ENCODE measurements at regions not wholly inside any gene's neighbourhood (a gene's known extent, or its start where the extent isn't known, plus 50 kb on each side); places are given as distances from the start of the nearest gene placed in this dataset.

GRCh38 chr7:15905251-15906040 lies 219.0 kb upstream of the MEOX2 start:
- no peak for DNase-seq

- no peak for DNase-seq
These were observed 204.8 kb upstream of the MEOX2 start for GRCh38 chr7:15891151-15891881.

GRCh38 chr7:15889507-15889906 lies 203.0 kb upstream of the MEOX2 start:
- no peak for DNase-seq

GRCh38 chr7:15888090-15888489 lies 201.6 kb upstream of the MEOX2 start:
- DNase-seq: no peak

- DNase-seq: no peak
These were observed 200.1 kb upstream of the MEOX2 start for GRCh38 chr7:15886626-15887025.

- no peak for DNase-seq
These were observed 199.2 kb upstream of the MEOX2 start for GRCh38 chr7:15885678-15886077.

GRCh38 chr7:15874774-15875173 lies 188.3 kb upstream of the MEOX2 start:
- DNase-seq: no peak

- no peak for DNase-seq
These were observed 183.9 kb upstream of the MEOX2 start for GRCh38 chr7:15870347-15870746.

GRCh38 chr7:15867441-15867840 lies 181.0 kb upstream of the MEOX2 start:
- no peak for DNase-seq

GRCh38 chr7:15866753-15867152 lies 180.3 kb upstream of the MEOX2 start:
- DNase-seq: no peak

- DNase-seq: no peak
These were observed 178.1 kb upstream of the MEOX2 start for GRCh38 chr7:15864626-15864991.

- no peak for DNase-seq
These were observed 177.6 kb upstream of the MEOX2 start for GRCh38 chr7:15863951-15864625.

GRCh38 chr7:15862781-15863165 lies 176.3 kb upstream of the MEOX2 start:
- no peak for DNase-seq

GRCh38 chr7:15862016-15862780 lies 175.7 kb upstream of the MEOX2 start:
- no peak for DNase-seq

GRCh38 chr7:15860264-15860949 lies 173.9 kb upstream of the MEOX2 start:
- no peak for DNase-seq

GRCh38 chr7:15857026-15857425 lies 170.5 kb upstream of the MEOX2 start:
- DNase-seq: no peak

- DNase-seq: no peak
These were observed 169.8 kb upstream of the MEOX2 start for GRCh38 chr7:15856311-15856710.

GRCh38 chr7:15855525-15856109 lies 169.1 kb upstream of the MEOX2 start:
- no peak for DNase-seq

- DNase-seq: no peak
These were observed 168.5 kb upstream of the MEOX2 start for GRCh38 chr7:15854841-15855524.

GRCh38 chr7:15853832-15854470 lies 167.5 kb upstream of the MEOX2 start:
- DNase-seq: no peak

- no peak for DNase-seq
These were observed 164.7 kb upstream of the MEOX2 start for GRCh38 chr7:15851201-15851600.
